ENCODE measurements at regions not wholly inside any gene's neighbourhood (a gene's known extent, or its start where the extent isn't known, plus 50 kb on each side); places are given as distances from the start of the nearest gene placed in this dataset.

- no peak for TF ChIP-seq CTCF (IDR thresholded peaks at IDR 0.05 in 4 of 5, conservative IDR thresholded peaks at IDR 0.05 in 1 of 5)
- TF ChIP-seq POLR2A (IDR thresholded peaks at IDR 0.05) = no peak
Measured at GRCh38 chr13:62173958-62174357, 758.3 kb upstream of the PCDH20 start.

Measured in gastrocnemius medialis (tissue), 4 donors.